Amygdala (tissue), 56 donors: ENCODE measurements at regions not wholly inside any gene's neighbourhood (a gene's known extent, or its start where the extent isn't known, plus 50 kb on each side); places are given as distances from the start of the nearest gene placed in this dataset.

ENCODE experiments used
- DNase-seq, 56 donors: peaks; one replicate each; lab custom pipeline; 2025; lab: John Stamatoyannopoulos, UW

DNA sequence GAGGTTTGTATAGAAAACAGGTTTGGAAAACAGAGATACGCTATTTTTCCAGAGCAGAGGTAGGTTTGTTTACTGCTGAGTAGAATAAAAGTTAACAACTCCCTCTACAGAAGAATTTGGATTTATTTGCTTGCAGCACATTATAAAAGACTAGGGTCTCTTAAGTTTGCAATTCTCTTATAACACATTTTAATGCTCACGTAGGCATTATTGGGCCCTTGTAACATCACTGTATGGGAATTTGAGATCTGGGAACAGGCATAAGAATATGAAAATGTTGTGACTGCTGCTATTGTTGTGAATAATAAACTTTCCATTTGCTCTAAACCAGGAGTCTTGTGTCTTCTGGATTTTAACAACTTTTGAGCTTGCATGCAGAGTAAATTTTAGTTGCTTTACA is 128.3 kb upstream of the CADM2 start:
- no peak for DNase-seq

GRCh38 chr3:84835366-84835765 is 123.4 kb upstream of the CADM2 start:
- DNase-seq: no peak

- DNase-seq: peak in 3 of 56 donors; percentile 0 to 2 (median 1)
These were observed 121.8 kb upstream of the CADM2 start for GRCh38 chr3:84836961-84837360.

- no peak for DNase-seq
These were observed 81.7 kb upstream of the CADM2 start for GRCh38 chr3:84877092-84877491.

DNA sequence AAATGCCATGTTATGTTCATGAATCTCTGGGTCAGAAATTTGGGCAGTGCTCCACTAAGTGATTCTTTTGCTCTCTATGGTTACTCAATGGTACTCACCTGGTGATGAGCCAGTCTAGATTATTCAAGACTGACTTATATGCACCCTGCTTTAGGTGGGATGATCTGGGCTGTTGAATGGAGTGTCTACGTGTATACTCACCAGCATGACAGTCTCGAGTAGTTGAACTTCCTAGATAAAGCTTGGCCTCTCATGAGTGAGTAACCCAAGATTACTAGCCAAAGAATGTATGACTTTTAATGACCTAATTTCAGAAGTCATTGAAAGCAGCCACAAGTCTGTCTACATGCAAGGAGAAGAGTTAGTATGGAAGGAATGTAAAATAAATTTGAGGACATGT is 77.5 kb upstream of the CADM2 start:
- DNase-seq: no peak

- DNase-seq: no peak
These were observed 73.4 kb upstream of the CADM2 start for GRCh38 chr3:84885199-84885882.

GRCh38 chr3:84891851-84892250 is 66.9 kb upstream of the CADM2 start:
- DNase-seq: no peak

DNA sequence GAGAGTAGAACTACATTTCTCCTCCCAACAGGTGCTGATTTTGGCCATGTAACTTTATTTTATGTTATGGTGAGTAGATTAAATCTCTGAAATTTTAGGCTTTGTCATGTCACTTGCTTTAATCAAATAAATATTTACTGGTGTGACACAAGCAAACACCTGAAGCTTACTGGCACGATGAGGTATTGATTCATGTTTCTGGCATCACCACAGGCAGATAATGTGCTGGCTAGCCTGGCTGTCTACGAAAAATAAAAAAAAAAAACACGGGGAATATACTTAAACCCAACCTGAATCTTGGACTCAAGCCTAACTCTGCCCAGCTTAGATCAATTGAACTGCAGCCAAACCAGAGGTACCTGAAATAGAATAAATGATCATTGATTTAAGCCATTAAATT is 65.6 kb upstream of the CADM2 start:
- no peak for DNase-seq

GRCh38 chr3:84904212-84904611 is 54.6 kb upstream of the CADM2 start:
- DNase-seq: no peak

DNA sequence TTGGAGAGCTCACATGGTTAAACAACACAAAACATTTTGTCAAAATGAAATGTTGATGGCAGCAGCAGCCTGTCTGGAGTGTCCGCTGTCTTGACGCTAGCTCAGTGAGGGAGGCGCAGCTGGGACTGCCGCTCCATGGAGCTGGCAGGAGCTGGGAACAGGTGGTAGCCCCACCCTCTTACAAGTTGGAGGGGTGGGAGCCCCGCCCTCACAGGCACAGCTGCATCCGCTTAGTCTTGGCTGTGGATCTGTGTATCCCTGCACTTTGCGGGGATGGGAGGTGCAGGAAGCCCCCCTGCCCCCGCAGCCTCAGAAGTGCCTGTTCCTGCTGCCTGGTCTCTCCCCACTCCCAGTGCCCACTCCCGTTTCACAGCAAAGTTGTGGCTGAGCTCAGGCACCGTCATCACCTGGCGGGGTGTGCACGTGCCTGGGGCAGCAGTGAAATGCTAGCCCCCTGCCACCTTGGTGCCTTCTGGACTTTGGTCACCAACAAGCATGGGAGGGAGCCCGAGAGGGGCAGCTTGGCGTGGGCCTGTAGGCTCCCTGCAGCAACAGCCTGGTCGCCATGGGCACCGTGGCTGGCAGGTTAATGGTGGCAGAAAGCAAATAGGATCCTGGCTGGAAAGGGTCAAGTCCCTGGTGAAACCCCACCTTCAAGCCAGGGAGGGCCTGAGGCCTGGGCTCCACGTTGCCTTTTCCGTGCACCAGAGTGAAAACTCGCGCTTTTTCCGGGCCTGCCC is 53.8 kb upstream of the CADM2 start:
- DNase-seq: peak in 7 of 56 donors; percentile 3 to 47 (median 14)

DNA sequence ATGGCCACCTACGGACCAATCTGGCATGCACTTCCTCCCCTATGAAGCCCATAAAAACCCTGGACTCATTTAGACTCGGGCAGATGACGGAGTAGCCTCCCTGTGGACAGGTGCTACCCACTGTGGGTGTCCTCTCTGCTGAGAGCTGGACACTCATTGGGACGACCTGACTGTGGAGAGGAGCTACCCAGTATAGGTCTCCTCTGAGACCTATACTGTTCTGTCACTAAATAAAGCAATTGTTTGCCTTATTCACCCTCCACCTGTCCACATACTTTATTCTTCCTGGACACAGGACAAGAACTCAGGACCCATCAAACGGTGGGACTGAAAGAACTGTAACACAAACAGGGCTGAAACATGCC is 53.3 kb upstream of the CADM2 start:
- no peak for DNase-seq

- no peak for DNase-seq
These were observed 52.7 kb upstream of the CADM2 start for GRCh38 chr3:84906065-84906464.
